ENCODE measurements at regions not wholly inside any gene's neighbourhood (a gene's known extent, or its start where the extent isn't known, plus 50 kb on each side); places are given as distances from the start of the nearest gene placed in this dataset.
"Not testable (repeated sequence)": the region's sequence is repeated elsewhere in the genome, so short reads cannot be mapped to it uniquely, and the experiment has no call there.

- DNase-seq (ENCODE audit: low read depth), result no peak
- TF ChIP-seq CTCF (IDR thresholded peaks at IDR 0.05; ENCODE audit: low read depth, low read length, missing control alignments), result no peak
- H3K4me3 ChIP-seq (ENCODE audit: low read depth, low read length), result no peak overlapping the region
Measured at GRCh38 chr1:10916991-10917390, 95.5 kb upstream of the TARDBP start.

- no peak for TF ChIP-seq CTCF (IDR thresholded peaks at IDR 0.05; ENCODE audit: low read depth, low read length, missing control alignments)
- no peak for DNase-seq (ENCODE audit: low read depth)
- no peak overlapping the region for H3K4me3 ChIP-seq (ENCODE audit: low read depth, low read length)
Measured at GRCh38 chr1:10917513-10918454, 94.7 kb upstream of the TARDBP start.

GRCh38 chr1:10918531-10918930 is 93.9 kb upstream of the TARDBP start:
- no peak overlapping the region for H3K4me3 ChIP-seq (ENCODE audit: low read depth, low read length)
- DNase-seq (ENCODE audit: low read depth), result no peak
- no peak for TF ChIP-seq CTCF (IDR thresholded peaks at IDR 0.05; ENCODE audit: low read depth, low read length, missing control alignments)

GRCh38 chr1:10920063-10920626 is 92.3 kb upstream of the TARDBP start:
- no peak overlapping the region for H3K4me3 ChIP-seq (ENCODE audit: low read depth, low read length)
- no peak for DNase-seq (ENCODE audit: low read depth)
- no peak for TF ChIP-seq CTCF (IDR thresholded peaks at IDR 0.05; ENCODE audit: low read depth, low read length, missing control alignments)

- not testable (repeated sequence) for H3K4me3 ChIP-seq (ENCODE audit: low read depth, low read length)
Measured at GRCh38 chr1:10922315-10923060, 90.0 kb upstream of the TARDBP start.

GRCh38 chr1:10924030-10924429 is 88.4 kb upstream of the TARDBP start:
- DNase-seq (ENCODE audit: low read depth), result no peak
- TF ChIP-seq CTCF (IDR thresholded peaks at IDR 0.05; ENCODE audit: low read depth, low read length, missing control alignments), result no peak
- no peak overlapping the region for H3K4me3 ChIP-seq (ENCODE audit: low read depth, low read length)

More at GRCh38 chr1:10922315-10923060, 90.0 kb upstream of the TARDBP start:
- DNase-seq (ENCODE audit: low read depth), result not testable (repeated sequence)

- no peak for TF ChIP-seq CTCF (IDR thresholded peaks at IDR 0.05; ENCODE audit: low read depth, low read length, missing control alignments)
- DNase-seq (ENCODE audit: low read depth), result no peak
- H3K4me3 ChIP-seq (ENCODE audit: low read depth, low read length), result no peak overlapping the region
Measured at GRCh38 chr1:10928654-10929053, 83.8 kb upstream of the TARDBP start.
